CD14-positive monocyte (primary cell): ENCODE measurements at regions not wholly inside any gene's neighbourhood (a gene's known extent, or its start where the extent isn't known, plus 50 kb on each side); places are given as distances from the start of the nearest gene placed in this dataset.

ENCODE experiments used
- DNase-seq, 3 donors: peaks; one replicate each; pipeline ENCODE4 v3.0.0-alpha.2; 2011 to 2022
- H2AFZ ChIP-seq: 2 replicates; pipeline ENCODE4 v1.6.0; 2012; ENCODE audit warnings: mild to moderate bottlenecking, low read depth, low read length, inconsistent platforms; ENCODE audit not compliant: insufficient read depth, poor library complexity, severe bottlenecking
- H3K27ac ChIP-seq, 2 donors: 1 replicate in 1 of 2; 2 replicates in 1 of 2; pipeline ENCODE4 v1.5.1; 2012 to 2013; ENCODE audit warnings: low read length in 2 of 2, control low read depth in 1 of 2, inconsistent platforms in 1 of 2, low read depth in 1 of 2, mild to moderate bottlenecking in 1 of 2
- H3K27me3 ChIP-seq, 2 donors: one replicate each; pipeline versions ENCODE4 v1.6.0 to v1.6.1; 2011 to 2013; ENCODE audit warnings: low read length in 2 of 2; ENCODE audit not compliant: control insufficient read depth in 2 of 2, insufficient read depth in 2 of 2
- H3K36me3 ChIP-seq, 2 donors: replicated peaks in 1 of 2; 1 replicate in 1 of 2; 2 replicates in 1 of 2; pipeline versions ENCODE4 v1.5.1 to v1.6.1; 2012 to 2013; ENCODE audit warnings: low read length in 2 of 2, control low read depth in 1 of 2, inconsistent platforms in 1 of 2, mild to moderate bottlenecking in 1 of 2; ENCODE audit not compliant: insufficient read depth in 2 of 2, control insufficient read depth in 1 of 2
- H3K4me1 ChIP-seq, 2 donors: 1 replicate in 1 of 2; 2 replicates in 1 of 2; pipeline versions ENCODE4 v1.5.1 to v1.6.1; 2012 to 2013; ENCODE audit warnings: low read length in 2 of 2, control low read depth in 1 of 2, inconsistent platforms in 1 of 2, mild to moderate bottlenecking in 1 of 2, moderate library complexity in 1 of 2; ENCODE audit not compliant: insufficient read depth in 2 of 2, control insufficient read depth in 1 of 2
- H3K4me2 ChIP-seq: replicated peaks from 2 replicates; pipeline ENCODE3; 2012; ENCODE audit warnings: low read length, moderate library complexity, mild to moderate bottlenecking; ENCODE audit not compliant: poor library complexity, severe bottlenecking; ENCODE audit errors: extremely low read depth
- H3K4me3 ChIP-seq, 3 experiments: fragments of 200-600 bp in 1 of 3; sonication (generic) in 1 of 3; replicated peaks in 1 of 3; 1 replicate in 2 of 3; 2 replicates in 1 of 3; pipeline ENCODE4 v1.5.1; 2011 to 2013; ENCODE audit warnings: low read length in 3 of 3, mild to moderate bottlenecking in 3 of 3, control low read depth in 2 of 3, low read depth in 2 of 3, inconsistent platforms in 1 of 3, moderate library complexity in 1 of 3
- H3K79me2 ChIP-seq: 2 replicates; pipeline ENCODE4 v1.6.0; 2012; ENCODE audit warnings: mild to moderate bottlenecking, control low read depth, inconsistent platforms, low read length, moderate library complexity; ENCODE audit not compliant: insufficient read depth
- H3K9ac ChIP-seq: 2 replicates; pipeline ENCODE4 v1.6.0; 2017; ENCODE audit warnings: low read length, mild to moderate bottlenecking; ENCODE audit not compliant: insufficient read depth, poor library complexity, severe bottlenecking
- H3K9me3 ChIP-seq, 2 donors: replicated peaks in 1 of 2; 1 replicate in 1 of 2; 2 replicates in 1 of 2; pipeline versions ENCODE4 v1.5.1 to v1.6.1; 2012 to 2013; ENCODE audit warnings: low read length in 2 of 2, control low read depth in 1 of 2; ENCODE audit not compliant: control insufficient read depth in 1 of 2, insufficient read depth in 1 of 2
- H4K20me1 ChIP-seq: 2 replicates; pipeline ENCODE4 v1.6.0; 2012; ENCODE audit warnings: mild to moderate bottlenecking, low read length, control low read depth, moderate library complexity; ENCODE audit not compliant: insufficient read depth
- H3K27ac Mint-ChIP-seq, 7 donors: one replicate each; pipeline ENCODE4 v1.8.0; 2020; ENCODE audit warnings: mild to moderate bottlenecking in 7 of 7, mixed read lengths in 7 of 7, moderate library complexity in 6 of 7, inconsistent platforms in 2 of 7
- H3K27me3 Mint-ChIP-seq, 3 donors: one replicate each; pipeline ENCODE4 v1.8.0; 2021 to 2022; ENCODE audit warnings: low read depth in 3 of 3, mild to moderate bottlenecking in 3 of 3, mixed read lengths in 3 of 3, moderate library complexity in 3 of 3, inconsistent platforms in 1 of 3
- H3K36me3 Mint-ChIP-seq, 2 donors: one replicate each; pipeline ENCODE4 v1.8.0; 2020; ENCODE audit warnings: mixed read lengths in 2 of 2, inconsistent platforms in 1 of 2, mild to moderate bottlenecking in 1 of 2
- H3K4me1 Mint-ChIP-seq: one replicate; pipeline ENCODE4 v1.8.0; 2020; ENCODE audit warnings: mild to moderate bottlenecking, mixed read lengths
- H3K4me3 Mint-ChIP-seq, 2 donors: one replicate each; pipeline ENCODE4 v1.8.0; 2020; ENCODE audit warnings: mild to moderate bottlenecking in 2 of 2, mixed read lengths in 2 of 2, moderate library complexity in 1 of 2
- H3K9me3 Mint-ChIP-seq, 7 donors: one replicate each; pipeline ENCODE4 v1.8.0; 2020 to 2022; ENCODE audit warnings: mixed read lengths in 7 of 7, mild to moderate bottlenecking in 6 of 7, moderate library complexity in 6 of 7, inconsistent platforms in 2 of 7
- CTCF ChIP-seq: fragments of 200-600 bp; IDR thresholded peaks from one replicate; pipeline ENCODE4 v1.8.0; 2022; ENCODE audit warnings: antibody characterized with exemption, mild to moderate bottlenecking
- WGBS: methylation state at CpG from one replicate; pipeline ENCODE4 v1.1.5; 2013; ENCODE audit warnings: missing lambda C conversion rate; ENCODE audit not compliant: insufficient coverage; 5-methylcytosine and 5-hydroxymethylcytosine counted together
- intact Hi-C, 2 donors: fragments of 100-400 bp; cut with micrococcal nuclease; formaldehyde crosslinking; loops; one replicate each; pipeline versions ENCODE4 v1.15.0 to v1.15.1; 2023

- TF ChIP-seq CTCF, result no peak
- Histone ChIP-seq H3K9ac (no peak overlapping the region), H3K4me2 (no peak overlapping the region), H3K4me1 (no peaks in the 10 kb centered on the region), H4K20me1 (no peaks in the 10 kb centered on the region), H3K79me2 (no peaks in the 10 kb centered on the region), H3K4me3 (no peak overlapping the region), H3K27me3 (no peaks in the 10 kb centered on the region), H3K27ac (no peak overlapping the region), H3K9me3 (peaks cover 0 to under 1% of the 10 kb centered on the region in 2 donors), H3K36me3 (no peaks in the 10 kb centered on the region), H2AFZ (no peak overlapping the region)
- Mint-ChIP-seq H3K27ac (no peak overlapping the region), H3K36me3 (no peaks in the 10 kb centered on the region), H3K4me3 (no peak overlapping the region), H3K4me1 (no peaks in the 10 kb centered on the region), H3K9me3 (peaks cover 0 to 5% (median 1%) of the 10 kb centered on the region in 7 donors), H3K27me3 (no peaks in the 10 kb centered on the region)
- DNase-seq, result no peak
- intact Hi-C loops, result no loop called here
- no CpG with 5 or more reads among the region's 5 CpGs for WGBS
Observed at GRCh38 chr5:103938146-103938695, 375.6 kb upstream of the NUDT12 start.

- H4K20me1 ChIP-seq, result no peaks in the 10 kb centered on the region
- no peak for DNase-seq
- no peak overlapping the region for H3K27ac ChIP-seq
- no peaks in the 10 kb centered on the region for H3K27me3 ChIP-seq
- H2AFZ ChIP-seq, result no peak overlapping the region
- Mint-ChIP-seq H3K4me1 (no peaks in the 10 kb centered on the region), H3K27me3 (no peaks in the 10 kb centered on the region), H3K36me3 (no peaks in the 10 kb centered on the region), H3K9me3 (peaks cover 0 to 7% (median under 1%) of the 10 kb centered on the region in 7 donors), H3K4me3 (no peak overlapping the region), H3K27ac (no peak overlapping the region)
- intact Hi-C loops, result no loop called here
- no peak for TF ChIP-seq CTCF
- no peaks in the 10 kb centered on the region for H3K36me3 ChIP-seq
- no peaks in the 10 kb centered on the region for H3K9me3 ChIP-seq
- no CpG with 5 or more reads among the region's 2 CpGs for WGBS
- H3K4me1 ChIP-seq, result no peaks in the 10 kb centered on the region
- H3K4me3 ChIP-seq, result no peak overlapping the region
- H3K79me2 ChIP-seq, result no peaks in the 10 kb centered on the region
- H3K4me2 ChIP-seq, result no peak overlapping the region
- H3K9ac ChIP-seq, result no peak overlapping the region
Observed at GRCh38 chr5:103929338-103930013, 366.9 kb upstream of the NUDT12 start.
